ENCODE measurements at regions not wholly inside any gene's neighbourhood (a gene's known extent, or its start where the extent isn't known, plus 50 kb on each side); places are given as distances from the start of the nearest gene placed in this dataset.

GRCh38 chr6:134752445-134752844, 197.5 kb downstream of the ALDH8A1 start:
- TF ChIP-seq POLR2A (IDR thresholded peaks at IDR 0.05) (no peak), CTCF (IDR thresholded peaks at IDR 0.05) (no peak), POLR2AphosphoS5 (IDR thresholded peaks at IDR 0.05) (no peak), EP300 (IDR thresholded peaks at IDR 0.05; ENCODE audit: low read depth) (no peak)

All from transverse colon (tissue), 4 donors.